ENCODE measurements at regions not wholly inside any gene's neighbourhood (a gene's known extent, or its start where the extent isn't known, plus 50 kb on each side); places are given as distances from the start of the nearest gene placed in this dataset.

GRCh38 chr10:78187371-78187770, 153.7 kb downstream of the RPS24 start:
- TF ChIP-seq EP300 (IDR thresholded peaks at IDR 0.05; ENCODE audit: borderline replicate concordance in 1 of 2, low read depth in 1 of 2, low read length in 1 of 2) (no peak), CTCF (IDR thresholded peaks at IDR 0.05) (no peak), NFIC (IDR thresholded peaks at IDR 0.05; ENCODE audit: borderline replicate concordance) (no peak), SIN3A (IDR thresholded peaks at IDR 0.05; ENCODE audit: borderline replicate concordance, low read depth, low read length) (no peak), TAF1 (IDR thresholded peaks at IDR 0.05; ENCODE audit: borderline replicate concordance, low read depth, low read length) (no peak), RAD21 (IDR thresholded peaks at IDR 0.05; ENCODE audit: low read length) (no peak), RCOR1 (IDR thresholded peaks at IDR 0.05; ENCODE audit: low read length) (no peak)
- TF ChIP-seq, protein P1, sequence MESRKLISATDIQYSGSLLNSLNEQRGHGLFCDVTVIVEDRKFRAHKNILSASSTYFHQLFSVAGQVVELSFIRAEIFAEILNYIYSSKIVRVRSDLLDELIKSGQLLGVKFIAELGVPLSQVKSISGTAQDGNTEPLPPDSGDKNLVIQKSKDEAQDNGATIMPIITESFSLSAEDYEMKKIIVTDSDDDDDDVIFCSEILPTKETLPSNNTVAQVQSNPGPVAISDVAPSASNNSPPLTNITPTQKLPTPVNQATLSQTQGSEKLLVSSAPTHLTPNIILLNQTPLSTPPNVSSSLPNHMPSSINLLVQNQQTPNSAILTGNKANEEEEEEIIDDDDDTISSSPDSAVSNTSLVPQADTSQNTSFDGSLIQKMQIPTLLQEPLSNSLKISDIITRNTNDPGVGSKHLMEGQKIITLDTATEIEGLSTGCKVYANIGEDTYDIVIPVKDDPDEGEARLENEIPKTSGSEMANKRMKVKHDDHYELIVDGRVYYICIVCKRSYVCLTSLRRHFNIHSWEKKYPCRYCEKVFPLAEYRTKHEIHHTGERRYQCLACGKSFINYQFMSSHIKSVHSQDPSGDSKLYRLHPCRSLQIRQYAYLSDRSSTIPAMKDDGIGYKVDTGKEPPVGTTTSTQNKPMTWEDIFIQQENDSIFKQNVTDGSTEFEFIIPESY (IDR thresholded peaks at IDR 0.05; ENCODE audit: borderline replicate concordance, low read depth) = no peak
- TF ChIP-seq, protein P2, sequence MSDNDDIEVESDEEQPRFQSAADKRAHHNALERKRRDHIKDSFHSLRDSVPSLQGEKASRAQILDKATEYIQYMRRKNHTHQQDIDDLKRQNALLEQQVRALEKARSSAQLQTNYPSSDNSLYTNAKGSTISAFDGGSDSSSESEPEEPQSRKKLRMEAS (IDR thresholded peaks at IDR 0.05; ENCODE audit: low read depth) = no peak
- TF ChIP-seq, protein P3, sequence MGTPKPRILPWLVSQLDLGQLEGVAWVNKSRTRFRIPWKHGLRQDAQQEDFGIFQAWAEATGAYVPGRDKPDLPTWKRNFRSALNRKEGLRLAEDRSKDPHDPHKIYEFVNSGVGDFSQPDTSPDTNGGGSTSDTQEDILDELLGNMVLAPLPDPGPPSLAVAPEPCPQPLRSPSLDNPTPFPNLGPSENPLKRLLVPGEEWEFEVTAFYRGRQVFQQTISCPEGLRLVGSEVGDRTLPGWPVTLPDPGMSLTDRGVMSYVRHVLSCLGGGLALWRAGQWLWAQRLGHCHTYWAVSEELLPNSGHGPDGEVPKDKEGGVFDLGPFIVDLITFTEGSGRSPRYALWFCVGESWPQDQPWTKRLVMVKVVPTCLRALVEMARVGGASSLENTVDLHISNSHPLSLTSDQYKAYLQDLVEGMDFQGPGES (IDR thresholded peaks at IDR 0.05; ENCODE audit: low read depth, low read length) = no peak
